ENCODE measurements at regions not wholly inside any gene's neighbourhood (a gene's known extent, or its start where the extent isn't known, plus 50 kb on each side); places are given as distances from the start of the nearest gene placed in this dataset.

- no TSS peak for BruUV-seq (replicated peaks)
- no peaks in the 10 kb centered on the region for H3K9me2 ChIP-seq (ENCODE audit: insufficient read depth)
- TF ChIP-seq ZNF274 (IDR thresholded peaks at IDR 0.05; ENCODE audit: low read depth, low read length) (no peak), ELF1 (IDR thresholded peaks at IDR 0.05; ENCODE audit: borderline replicate concordance, low read depth) (no peak)
- no peaks in the 10 kb centered on the region for H4K20me1 ChIP-seq (ENCODE audit: insufficient read depth)
- intact Hi-C loops (cut with micrococcal nuclease): no loop called here
- CTCF ChIA-PET: no interaction called here
- no peaks in the 10 kb centered on the region for H3K9me3 ChIP-seq (ENCODE audit: control insufficient read depth in 1 of 2, insufficient read depth in 1 of 2, low read depth in 1 of 2, low read length in 2 of 2)
- H3K9ac ChIP-seq (ENCODE audit: low read length): no peak overlapping the region
- no peaks in the 10 kb centered on the region for H3K36me3 ChIP-seq (ENCODE audit: control insufficient read depth in 1 of 2, insufficient read depth in 2 of 2, low read length in 2 of 2)
- no peaks in the 10 kb centered on the region for H3K4me1 ChIP-seq (ENCODE audit: control insufficient read depth in 1 of 2, insufficient read depth in 2 of 2, low read length in 2 of 2)
- H3K27ac ChIP-seq (ENCODE audit: low read depth, low read length): no peak overlapping the region
- ATAC-seq (no peak), DNase-seq (ENCODE audit: low read depth, low spot score) (no peak)
- no peak overlapping the region for H3K4me2 ChIP-seq (ENCODE audit: low read length)
- RAD21 ChIA-PET (ENCODE audit: low non-redundant PET in 1 of 2, low total read pairs in 2 of 2, uncharacterized antibody in 2 of 2, unreplicated experiment in 2 of 2): no interaction called here
- H2AFZ ChIP-seq (ENCODE audit: low read depth, low read length, poor library complexity, severe bottlenecking): no peak overlapping the region
- no peak overlapping the region for H3K4me3 ChIP-seq (replicated peaks in 1 of 2; ENCODE audit: low read depth in 1 of 2, low read length in 2 of 2)
- peaks cover 70% of the 10 kb centered on the region for H3K27me3 ChIP-seq (ENCODE audit: insufficient read depth, low read length)
- POLR2A ChIA-PET: no interaction called here
- no peaks in the 10 kb centered on the region for H3K79me2 ChIP-seq (ENCODE audit: insufficient read depth, low read length)
Observed at GRCh38 chr17:74099442-74100340, 103.8 kb upstream of the RPL38 start.

DNA sequence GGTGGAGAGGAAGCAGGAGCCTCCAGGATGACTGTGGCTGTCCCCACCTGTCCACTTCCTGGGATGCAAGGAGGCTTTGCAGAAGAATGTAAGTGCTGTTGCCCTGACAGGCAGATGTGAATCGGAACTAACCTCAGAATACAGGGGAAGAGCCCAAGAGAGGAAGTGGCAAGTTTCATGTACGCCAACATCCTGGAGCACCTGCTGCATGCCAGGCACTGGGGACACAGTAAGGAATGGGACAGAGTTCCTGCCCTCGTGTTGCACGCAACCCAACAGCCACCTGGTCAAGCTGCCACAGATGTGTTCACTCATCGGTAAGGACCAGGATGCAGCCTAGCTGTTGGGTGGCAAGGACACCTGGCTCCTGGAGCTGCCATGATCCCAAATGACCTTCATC is 98.6 kb upstream of the RPL38 start:
- ATAC-seq: no peak

More for the DNA sequence above, 98.6 kb upstream of the RPL38 start:
- no peaks in the 10 kb centered on the region for H3K79me2 ChIP-seq (ENCODE audit: insufficient read depth, low read length)
- DNase-seq (ENCODE audit: low read depth, low spot score): no peak
- H3K36me3 ChIP-seq (ENCODE audit: control insufficient read depth in 1 of 2, insufficient read depth in 2 of 2, low read length in 2 of 2): no peaks in the 10 kb centered on the region
- no peak overlapping the region for H2AFZ ChIP-seq (ENCODE audit: low read depth, low read length, poor library complexity, severe bottlenecking)
- H3K27ac ChIP-seq (ENCODE audit: low read depth, low read length): no peak overlapping the region
- H3K4me1 ChIP-seq (ENCODE audit: control insufficient read depth in 1 of 2, insufficient read depth in 2 of 2, low read length in 2 of 2): no peaks in the 10 kb centered on the region
- H4K20me1 ChIP-seq (ENCODE audit: insufficient read depth): no peaks in the 10 kb centered on the region
- H3K9me3 ChIP-seq (ENCODE audit: control insufficient read depth in 1 of 2, insufficient read depth in 1 of 2, low read depth in 1 of 2, low read length in 2 of 2): no peaks in the 10 kb centered on the region
- no peak overlapping the region for H3K9ac ChIP-seq (ENCODE audit: low read length)
- ChIA-PET CTCF (no interaction called here), POLR2A (no interaction called here), RAD21 (ENCODE audit: low non-redundant PET in 1 of 2, low total read pairs in 2 of 2, uncharacterized antibody in 2 of 2, unreplicated experiment in 2 of 2) (no interaction called here)
- TF ChIP-seq ELF1 (IDR thresholded peaks at IDR 0.05; ENCODE audit: borderline replicate concordance, low read depth) (no peak), ZNF274 (IDR thresholded peaks at IDR 0.05; ENCODE audit: low read depth, low read length) (no peak), EZH2 (IDR thresholded peaks at IDR 0.05) (no peak), TCF7L2 (IDR thresholded peaks at IDR 0.05; ENCODE audit: borderline replicate concordance, extremely low read depth, insufficient read depth, insufficient read length) (no peak), MAX (IDR thresholded peaks at IDR 0.05) (no peak), CEBPB (IDR thresholded peaks at IDR 0.05; ENCODE audit: low read depth) (no peak), CBX3 (IDR thresholded peaks at IDR 0.05; ENCODE audit: low read depth) (no peak), EZH2phosphoT487 (IDR thresholded peaks at IDR 0.05; ENCODE audit: borderline replicate concordance) (no peak), POLR2A (IDR thresholded peaks at IDR 0.05; ENCODE audit: borderline replicate concordance, extremely low read depth, insufficient read depth, insufficient read length) (no peak), JUND (IDR thresholded peaks at IDR 0.05) (no peak)
- TF ChIP-seq, protein P1, sequence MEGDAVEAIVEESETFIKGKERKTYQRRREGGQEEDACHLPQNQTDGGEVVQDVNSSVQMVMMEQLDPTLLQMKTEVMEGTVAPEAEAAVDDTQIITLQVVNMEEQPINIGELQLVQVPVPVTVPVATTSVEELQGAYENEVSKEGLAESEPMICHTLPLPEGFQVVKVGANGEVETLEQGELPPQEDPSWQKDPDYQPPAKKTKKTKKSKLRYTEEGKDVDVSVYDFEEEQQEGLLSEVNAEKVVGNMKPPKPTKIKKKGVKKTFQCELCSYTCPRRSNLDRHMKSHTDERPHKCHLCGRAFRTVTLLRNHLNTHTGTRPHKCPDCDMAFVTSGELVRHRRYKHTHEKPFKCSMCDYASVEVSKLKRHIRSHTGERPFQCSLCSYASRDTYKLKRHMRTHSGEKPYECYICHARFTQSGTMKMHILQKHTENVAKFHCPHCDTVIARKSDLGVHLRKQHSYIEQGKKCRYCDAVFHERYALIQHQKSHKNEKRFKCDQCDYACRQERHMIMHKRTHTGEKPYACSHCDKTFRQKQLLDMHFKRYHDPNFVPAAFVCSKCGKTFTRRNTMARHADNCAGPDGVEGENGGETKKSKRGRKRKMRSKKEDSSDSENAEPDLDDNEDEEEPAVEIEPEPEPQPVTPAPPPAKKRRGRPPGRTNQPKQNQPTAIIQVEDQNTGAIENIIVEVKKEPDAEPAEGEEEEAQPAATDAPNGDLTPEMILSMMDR (IDR thresholded peaks at IDR 0.05 in 2 of 3, conservative IDR thresholded peaks at IDR 0.05 in 1 of 3; ENCODE audit: borderline replicate concordance in 1 of 3, insufficient read depth in 1 of 3, low read depth in 2 of 3, low read length in 2 of 3): no peak
- H3K27me3 ChIP-seq (ENCODE audit: insufficient read depth, low read length): peaks cover 80% of the 10 kb centered on the region
- intact Hi-C loops (cut with micrococcal nuclease): no loop called here
- no peaks in the 10 kb centered on the region for H3K9me2 ChIP-seq (ENCODE audit: insufficient read depth)
- no peak overlapping the region for H3K4me2 ChIP-seq (ENCODE audit: low read length)
- H3K4me3 ChIP-seq (replicated peaks in 1 of 2; ENCODE audit: low read depth in 1 of 2, low read length in 2 of 2): no peak overlapping the region
- no TSS peak for BruUV-seq (replicated peaks)

Measured in HCT116 (cell line).